GM18907 (cell line): ENCODE measurements at regions not wholly inside any gene's neighbourhood (a gene's known extent, or its start where the extent isn't known, plus 50 kb on each side); places are given as distances from the start of the nearest gene placed in this dataset.
"Not testable (repeated sequence)": the region's sequence is repeated elsewhere in the genome, so short reads cannot be mapped to it uniquely, and the experiment has no call there.

Experiments
- ATAC-seq: cut with Tn5 transposase; IDR thresholded peaks from one replicate; pipeline ENCODE4 v1.9.1; 2021; ENCODE audit warnings: mild to moderate bottlenecking, moderate library complexity; ENCODE audit not compliant: unreplicated experiment

- ATAC-seq: no peak
Observed at GRCh38 chr3:80010021-80010571, 242.3 kb upstream of the ROBO1 start.

- no peak for ATAC-seq
Observed at GRCh38 chr3:80007522-80007921, 239.7 kb upstream of the ROBO1 start.

- no peak for ATAC-seq
Observed at GRCh38 chr3:80006315-80006714, 238.5 kb upstream of the ROBO1 start.

- ATAC-seq: no peak
Observed at GRCh38 chr3:80000022-80000421, 232.2 kb upstream of the ROBO1 start.

- no peak for ATAC-seq
Observed at GRCh38 chr3:79994397-79994796, 226.6 kb upstream of the ROBO1 start.

- ATAC-seq: no peak
Observed at GRCh38 chr3:79986338-79986737, 218.5 kb upstream of the ROBO1 start.

- no peak for ATAC-seq
Observed at GRCh38 chr3:79985816-79986215, 218.0 kb upstream of the ROBO1 start.

GRCh38 chr3:79983118-79983517 is 215.3 kb upstream of the ROBO1 start:
- no peak for ATAC-seq

- ATAC-seq: no peak
Observed at GRCh38 chr3:79979990-79980389, 212.2 kb upstream of the ROBO1 start.

- ATAC-seq: no peak
Observed at GRCh38 chr3:79976466-79976865, 208.7 kb upstream of the ROBO1 start.

GRCh38 chr3:79973917-79974595 is 206.3 kb upstream of the ROBO1 start:
- no peak for ATAC-seq

GRCh38 chr3:79973482-79973881 is 205.7 kb upstream of the ROBO1 start:
- ATAC-seq: no peak

- no peak for ATAC-seq
Observed at GRCh38 chr3:79968418-79968817, 200.6 kb upstream of the ROBO1 start.

- ATAC-seq: no peak
Observed at GRCh38 chr3:79960594-79960993, 192.8 kb upstream of the ROBO1 start.

- ATAC-seq: no peak
Observed at GRCh38 chr3:79957066-79957465, 189.3 kb upstream of the ROBO1 start.

- no peak for ATAC-seq
Observed at GRCh38 chr3:79954756-79955155, 187.0 kb upstream of the ROBO1 start.

GRCh38 chr3:79953591-79954101 is 185.8 kb upstream of the ROBO1 start:
- no peak for ATAC-seq

GRCh38 chr3:79951426-79951825 is 183.6 kb upstream of the ROBO1 start:
- not testable (repeated sequence) for ATAC-seq

GRCh38 chr3:79947957-79948356 is 180.2 kb upstream of the ROBO1 start:
- ATAC-seq: no peak

- no peak for ATAC-seq
Observed at GRCh38 chr3:79947469-79947868, 179.7 kb upstream of the ROBO1 start.

GRCh38 chr3:79937567-79937966 is 169.8 kb upstream of the ROBO1 start:
- no peak for ATAC-seq

GRCh38 chr3:79930196-79930595 is 162.4 kb upstream of the ROBO1 start:
- ATAC-seq: no peak
